Activated T-helper 1 cell treated with anti-CD3 and anti-CD28 coated beads, Interleukin-12 subunit alpha, Interleukin-12 subunit beta, Interleukin-2, Interleukin-4 antibody, amounts not matched to agents 30 ng/mL and 10 ng/mL and 1 ng/mL, durations not matched to agents 14 hours and 24 hours and 36 hours (primary cell): ENCODE measurements at regions not wholly inside any gene's neighbourhood (a gene's known extent, or its start where the extent isn't known, plus 50 kb on each side); places are given as distances from the start of the nearest gene placed in this dataset.

Source experiments
- DNase-seq: peaks from one replicate; pipeline ENCODE4 v3.0.0; 2021; ENCODE audit warnings: low spot score
- H3K27ac Mint-ChIP-seq: one replicate; pipeline ENCODE4 v1.8.0; 2021; ENCODE audit warnings: mild to moderate bottlenecking, mixed read lengths
- H3K27me3 Mint-ChIP-seq: one replicate; pipeline ENCODE4 v1.8.0; 2022; ENCODE audit warnings: mild to moderate bottlenecking, moderate library complexity, mixed read lengths; ENCODE audit not compliant: insufficient read depth
- H3K36me3 Mint-ChIP-seq: one replicate; pipeline ENCODE4 v1.8.0; 2021; ENCODE audit warnings: low read depth, mixed read lengths
- H3K4me1 Mint-ChIP-seq: one replicate; pipeline ENCODE4 v1.8.0; 2021; ENCODE audit warnings: low read depth, mixed read lengths
- H3K4me3 Mint-ChIP-seq: one replicate; pipeline ENCODE4 v1.8.0; 2021; ENCODE audit warnings: mild to moderate bottlenecking, moderate library complexity, mixed read lengths
- H3K9me3 Mint-ChIP-seq: one replicate; pipeline ENCODE4 v1.8.0; 2021; ENCODE audit warnings: mixed read lengths
- intact Hi-C: fragments of 100-400 bp; cut with micrococcal nuclease; formaldehyde crosslinking; loops from one replicate; pipeline ENCODE4 v1.15.1; 2024

DNA sequence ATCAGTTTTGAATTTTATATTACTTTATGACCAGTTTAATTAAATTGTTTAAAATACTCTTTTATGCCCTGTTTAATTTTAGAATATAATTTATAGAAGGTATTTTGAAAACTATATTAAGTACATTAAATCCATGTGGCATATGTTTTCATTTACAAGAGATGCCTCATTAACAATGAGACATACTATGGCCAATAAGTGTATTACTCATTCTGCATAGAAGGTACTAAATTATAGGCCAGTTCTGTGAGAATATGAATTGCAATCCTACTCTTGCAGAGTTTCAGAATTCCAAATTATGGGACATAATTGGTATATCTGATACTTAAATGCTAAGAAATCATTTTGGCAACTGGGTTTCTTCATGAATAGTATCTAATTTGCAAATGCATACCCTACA, 951.1 kb downstream of the FAT4 start:
- DNase-seq = no peak
- intact Hi-C loops = no loop called here
- H3K27me3 Mint-ChIP-seq = no peaks in the 10 kb centered on the region
- H3K9me3 Mint-ChIP-seq = no peaks in the 10 kb centered on the region
- H3K27ac Mint-ChIP-seq = no peak overlapping the region
- no peaks in the 10 kb centered on the region for H3K36me3 Mint-ChIP-seq
- H3K4me1 Mint-ChIP-seq = no peaks in the 10 kb centered on the region
- no peak overlapping the region for H3K4me3 Mint-ChIP-seq

DNA sequence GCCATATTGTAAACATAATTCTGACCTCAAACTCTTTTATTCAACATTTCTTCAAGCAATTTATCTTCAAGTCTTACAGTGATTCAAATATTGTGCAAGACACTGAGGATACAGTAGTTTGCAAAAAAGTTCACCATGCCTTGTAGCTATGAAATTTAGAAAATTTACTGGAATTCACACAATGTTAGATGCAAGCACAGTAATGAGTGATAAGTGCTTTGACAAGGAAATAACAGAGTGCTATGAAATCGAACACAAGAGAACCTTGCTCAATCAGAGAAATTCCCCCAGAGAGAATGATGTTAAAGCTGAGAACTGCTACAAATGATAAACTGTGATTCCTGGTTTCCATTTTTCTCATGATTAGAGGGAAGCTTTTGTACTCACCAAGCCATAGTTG, 952.9 kb downstream of the FAT4 start:
- Mint-ChIP-seq H3K4me1 (no peaks in the 10 kb centered on the region), H3K9me3 (no peaks in the 10 kb centered on the region), H3K4me3 (no peak overlapping the region), H3K36me3 (no peaks in the 10 kb centered on the region), H3K27me3 (no peaks in the 10 kb centered on the region), H3K27ac (no peak overlapping the region)
- intact Hi-C loops = no loop called here
- DNase-seq = no peak

DNA sequence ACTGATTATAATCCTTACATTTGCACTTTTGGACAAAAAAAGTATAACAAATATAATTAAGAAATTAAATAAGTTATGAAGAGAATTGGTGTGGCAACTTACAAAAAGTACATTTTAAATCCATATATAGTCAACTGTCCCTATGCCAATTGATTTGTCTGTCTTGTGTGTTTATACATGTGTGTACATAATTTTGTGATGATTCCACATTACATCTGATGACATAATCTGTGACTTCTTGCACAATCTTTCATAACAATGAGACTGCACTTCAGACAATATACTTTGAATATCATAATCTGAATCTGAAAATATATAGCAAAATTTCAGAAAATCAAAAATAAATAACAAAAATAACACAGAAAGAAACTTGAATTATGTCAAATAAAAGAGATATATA, 953.4 kb downstream of the FAT4 start:
- no peaks in the 10 kb centered on the region for H3K4me1 Mint-ChIP-seq
- no peak overlapping the region for H3K27ac Mint-ChIP-seq
- H3K27me3 Mint-ChIP-seq = no peaks in the 10 kb centered on the region
- H3K4me3 Mint-ChIP-seq = no peak overlapping the region
- no peaks in the 10 kb centered on the region for H3K9me3 Mint-ChIP-seq
- intact Hi-C loops = no loop called here
- DNase-seq = no peak
- no peaks in the 10 kb centered on the region for H3K36me3 Mint-ChIP-seq

DNA sequence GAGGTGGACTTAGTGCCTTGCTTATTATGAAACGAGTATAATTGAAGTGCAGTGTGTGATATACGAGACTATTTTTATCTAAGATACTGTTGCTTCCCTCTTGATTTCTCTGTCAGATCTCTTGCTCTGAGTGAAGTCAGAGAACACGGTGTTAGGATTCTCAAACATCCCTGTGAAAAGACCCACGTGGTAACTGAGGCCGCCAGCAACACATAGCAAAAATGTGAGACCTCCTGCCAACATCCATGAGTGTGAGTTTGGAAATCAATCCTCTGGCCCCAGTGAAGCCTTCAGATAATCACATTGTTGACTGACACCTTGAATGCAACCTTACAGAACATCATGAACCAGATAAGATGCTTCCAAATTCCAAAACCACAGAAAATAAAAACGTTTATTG, 954.4 kb downstream of the FAT4 start:
- no peaks in the 10 kb centered on the region for H3K36me3 Mint-ChIP-seq
- no peaks in the 10 kb centered on the region for H3K27me3 Mint-ChIP-seq
- H3K27ac Mint-ChIP-seq = no peak overlapping the region

DNA sequence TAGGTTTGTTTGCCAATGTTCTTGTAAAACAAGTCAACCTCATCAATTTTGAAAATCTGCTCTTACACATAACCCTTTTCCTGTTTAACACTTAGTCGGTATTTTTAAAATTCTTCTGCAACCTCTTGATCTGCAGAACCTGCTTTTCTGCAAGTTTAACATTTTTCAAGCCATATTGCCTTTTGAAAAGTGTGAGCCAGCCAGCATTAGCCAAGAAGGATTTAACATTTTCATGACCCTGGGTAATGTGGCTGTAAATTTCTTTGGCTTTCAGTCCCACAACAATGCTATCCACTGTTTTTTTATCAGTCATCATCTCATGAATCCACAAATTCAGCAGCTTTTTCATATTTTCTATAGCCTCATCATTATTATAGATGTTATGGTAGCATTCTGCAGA, 956.5 kb downstream of the FAT4 start:
- H3K27ac Mint-ChIP-seq = no peak overlapping the region
- H3K27me3 Mint-ChIP-seq = no peaks in the 10 kb centered on the region
- no peak for DNase-seq
- H3K4me3 Mint-ChIP-seq = no peak overlapping the region
- no peaks in the 10 kb centered on the region for H3K4me1 Mint-ChIP-seq
- no peaks in the 10 kb centered on the region for H3K36me3 Mint-ChIP-seq
- H3K9me3 Mint-ChIP-seq = no peaks in the 10 kb centered on the region
- intact Hi-C loops = no loop called here

More for the DNA sequence above, 954.4 kb downstream of the FAT4 start:
- Mint-ChIP-seq H3K9me3 (no peaks in the 10 kb centered on the region), H3K4me1 (no peaks in the 10 kb centered on the region), H3K4me3 (no peak overlapping the region)
- intact Hi-C loops = no loop called here
- no peak for DNase-seq

DNA sequence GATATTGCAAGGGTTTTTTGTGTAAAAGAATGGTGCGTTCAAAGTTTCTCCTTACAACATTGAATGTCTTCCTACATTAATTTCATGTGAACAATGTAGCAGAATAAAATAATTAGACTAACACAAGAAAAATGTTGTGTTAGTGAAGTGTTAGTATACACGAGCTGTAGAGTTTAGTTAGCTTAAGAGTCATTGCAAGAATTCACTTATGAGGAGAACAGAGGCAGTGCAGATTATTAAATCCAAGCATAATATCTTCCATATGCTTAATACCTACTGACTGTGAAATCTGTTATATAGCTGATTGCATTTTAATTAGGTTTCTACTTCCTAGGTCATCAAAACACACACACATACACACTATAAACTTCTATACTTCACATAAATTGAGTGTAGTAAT, 959.0 kb downstream of the FAT4 start:
- Mint-ChIP-seq H3K27me3 (no peaks in the 10 kb centered on the region), H3K27ac (no peak overlapping the region), H3K36me3 (no peaks in the 10 kb centered on the region), H3K4me3 (no peak overlapping the region), H3K9me3 (no peaks in the 10 kb centered on the region), H3K4me1 (no peaks in the 10 kb centered on the region)
- DNase-seq = no peak
- intact Hi-C loops = no loop called here

DNA sequence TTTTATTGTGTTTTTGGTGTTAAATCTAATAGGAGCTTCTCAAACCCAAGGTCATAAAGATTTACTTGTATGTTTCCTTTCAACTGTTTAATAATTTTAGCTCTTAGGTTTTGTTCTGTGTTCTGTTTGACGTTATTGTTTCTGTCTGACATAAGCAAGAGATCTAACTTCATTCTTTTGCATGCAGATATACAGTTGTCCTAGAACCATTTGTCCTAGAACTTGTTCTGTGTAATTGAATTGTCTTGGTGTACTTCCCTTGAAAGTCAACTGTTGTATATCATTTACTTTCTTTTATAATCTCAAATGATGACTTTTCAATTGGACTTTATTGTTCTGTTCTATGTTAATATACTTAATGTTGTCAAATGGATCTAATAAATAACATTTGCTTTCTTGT, 977.1 kb downstream of the FAT4 start:
- no peaks in the 10 kb centered on the region for H3K9me3 Mint-ChIP-seq
- H3K4me1 Mint-ChIP-seq = no peaks in the 10 kb centered on the region

DNA sequence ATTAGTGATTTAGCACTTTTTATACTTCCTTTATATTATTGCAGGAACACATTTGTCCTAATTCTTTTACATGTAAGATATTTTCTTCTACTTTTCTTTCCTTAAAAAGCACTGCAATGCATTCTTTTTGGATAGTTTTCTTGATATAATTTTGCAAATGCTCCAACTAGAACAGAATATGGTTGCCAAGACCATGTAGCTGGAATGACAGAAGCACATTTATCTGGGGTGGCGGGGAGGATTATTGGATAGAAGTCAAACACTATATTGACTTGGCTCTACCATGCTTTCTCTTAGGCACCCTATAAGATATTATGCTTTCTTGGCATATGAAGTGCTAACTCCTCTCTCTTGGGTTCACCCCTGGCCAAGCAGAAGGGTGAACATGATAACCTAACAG, 983.5 kb downstream of the FAT4 start:
- H3K27ac Mint-ChIP-seq = no peak overlapping the region
- DNase-seq = no peak
- H3K27me3 Mint-ChIP-seq = no peaks in the 10 kb centered on the region
- no peak overlapping the region for H3K4me3 Mint-ChIP-seq
- no peaks in the 10 kb centered on the region for H3K4me1 Mint-ChIP-seq
- intact Hi-C loops = no loop called here
- H3K36me3 Mint-ChIP-seq = no peaks in the 10 kb centered on the region
- peaks cover 19% of the 10 kb centered on the region for H3K9me3 Mint-ChIP-seq

More for the DNA sequence above, 977.1 kb downstream of the FAT4 start:
- Mint-ChIP-seq H3K27ac (no peak overlapping the region), H3K27me3 (no peaks in the 10 kb centered on the region), H3K36me3 (no peaks in the 10 kb centered on the region), H3K4me3 (no peak overlapping the region)
- intact Hi-C loops = no loop called here
- no peak for DNase-seq

DNA sequence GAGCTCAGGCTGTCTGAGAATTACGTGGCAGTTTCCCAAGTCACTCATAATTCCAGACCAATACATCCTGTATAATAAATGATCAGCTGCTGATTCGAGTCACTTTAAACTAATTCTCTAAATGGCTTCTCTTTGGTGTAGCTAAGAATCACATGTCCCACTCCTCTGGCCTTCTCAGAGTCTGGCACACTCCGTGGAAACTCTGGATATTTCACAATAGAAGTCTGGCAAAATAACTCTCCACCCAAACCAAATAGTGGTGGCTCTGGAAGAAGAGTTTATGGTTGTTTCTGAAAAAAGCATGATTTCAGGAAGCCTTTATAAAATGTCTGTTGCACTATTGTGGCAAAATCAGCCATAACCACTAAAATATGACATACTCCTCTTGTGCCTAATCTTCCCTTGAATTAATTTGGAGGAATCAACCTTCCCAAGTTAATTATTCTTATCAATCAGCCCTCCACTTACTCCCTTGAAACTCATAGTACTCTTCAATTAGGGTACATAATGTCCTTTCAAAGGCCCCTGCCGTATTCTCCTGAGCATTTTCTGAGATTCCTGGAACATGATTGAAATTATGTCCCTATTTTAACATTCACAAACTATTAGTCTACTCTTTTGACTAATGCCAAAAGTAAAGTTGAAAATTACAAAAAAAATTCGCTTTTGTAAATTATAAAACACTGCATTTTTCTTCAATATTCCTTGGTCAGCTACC, 991.6 kb downstream of the FAT4 start:
- no peak for DNase-seq
- Mint-ChIP-seq H3K4me3 (no peak overlapping the region), H3K36me3 (no peaks in the 10 kb centered on the region), H3K4me1 (no peaks in the 10 kb centered on the region), H3K9me3 (peaks cover 1% of the 10 kb centered on the region), H3K27me3 (no peaks in the 10 kb centered on the region), H3K27ac (no peak overlapping the region)
- intact Hi-C loops = no loop called here

DNA sequence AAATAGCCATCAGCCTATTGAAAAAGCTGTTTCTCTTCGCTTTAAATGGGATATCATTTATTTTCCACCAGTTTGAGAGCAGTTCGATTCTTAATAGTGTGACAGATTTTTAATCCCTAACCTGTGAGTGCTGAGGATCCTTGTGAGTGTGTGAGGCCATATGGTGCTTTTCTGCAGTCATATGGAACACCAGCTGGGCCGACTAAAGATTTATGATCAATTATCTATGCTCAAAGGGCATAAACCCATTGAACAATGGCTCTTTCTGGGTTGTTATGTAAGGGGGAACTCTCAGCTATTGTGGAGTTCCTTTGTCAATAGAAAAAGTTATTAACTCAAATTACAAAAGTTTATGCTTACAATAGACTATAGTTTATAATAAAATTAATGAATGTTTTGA, 1003.6 kb downstream of the FAT4 start:
- Mint-ChIP-seq H3K36me3 (no peaks in the 10 kb centered on the region), H3K4me3 (no peak overlapping the region), H3K9me3 (no peaks in the 10 kb centered on the region), H3K27me3 (no peaks in the 10 kb centered on the region), H3K4me1 (no peaks in the 10 kb centered on the region), H3K27ac (no peak overlapping the region)
- intact Hi-C loops = no loop called here
- no peak for DNase-seq

DNA sequence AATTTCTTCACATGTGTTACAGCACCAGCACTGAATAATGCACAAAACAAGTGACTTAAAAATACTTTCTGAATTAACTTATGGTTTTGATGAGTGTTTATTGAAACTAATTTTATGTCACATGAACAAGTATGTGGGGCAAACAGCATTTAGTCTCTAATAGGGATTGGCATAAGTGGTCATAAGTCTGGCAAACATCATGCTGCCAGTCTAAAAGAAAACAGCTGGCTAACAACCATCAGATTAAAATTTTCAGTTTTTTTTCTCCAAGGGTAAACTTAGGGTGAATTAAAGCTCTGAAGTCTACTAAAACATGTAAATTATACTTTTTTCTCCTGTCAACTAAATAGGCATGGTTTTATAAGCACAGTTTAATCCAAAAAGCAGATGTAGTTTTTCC, 1014.2 kb downstream of the FAT4 start:
- Mint-ChIP-seq H3K4me3 (no peak overlapping the region), H3K27me3 (no peaks in the 10 kb centered on the region), H3K4me1 (no peaks in the 10 kb centered on the region), H3K36me3 (no peaks in the 10 kb centered on the region), H3K9me3 (no peaks in the 10 kb centered on the region), H3K27ac (no peak overlapping the region)
- no peak for DNase-seq
- intact Hi-C loops = no loop called here

DNA sequence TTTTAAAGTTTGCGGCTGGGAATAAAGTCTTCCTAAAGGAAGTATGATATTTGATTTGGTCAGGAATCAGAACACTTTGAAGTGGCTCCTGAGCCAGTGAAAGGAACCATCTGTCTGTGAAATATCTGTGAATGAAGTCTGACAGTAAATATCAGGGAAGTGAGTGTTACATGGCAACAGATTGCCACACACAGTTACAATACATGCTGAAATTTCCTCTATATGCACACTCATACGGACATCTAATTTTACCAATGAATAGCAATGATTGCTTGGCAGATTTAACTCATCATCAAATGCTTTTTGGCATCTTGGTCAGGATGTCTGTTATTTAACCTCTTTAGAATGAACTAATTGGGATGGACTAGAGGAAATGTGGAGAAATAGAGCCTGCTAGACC, 1023.8 kb downstream of the FAT4 start:
- H3K36me3 Mint-ChIP-seq = no peaks in the 10 kb centered on the region
- intact Hi-C loops = no loop called here

DNA sequence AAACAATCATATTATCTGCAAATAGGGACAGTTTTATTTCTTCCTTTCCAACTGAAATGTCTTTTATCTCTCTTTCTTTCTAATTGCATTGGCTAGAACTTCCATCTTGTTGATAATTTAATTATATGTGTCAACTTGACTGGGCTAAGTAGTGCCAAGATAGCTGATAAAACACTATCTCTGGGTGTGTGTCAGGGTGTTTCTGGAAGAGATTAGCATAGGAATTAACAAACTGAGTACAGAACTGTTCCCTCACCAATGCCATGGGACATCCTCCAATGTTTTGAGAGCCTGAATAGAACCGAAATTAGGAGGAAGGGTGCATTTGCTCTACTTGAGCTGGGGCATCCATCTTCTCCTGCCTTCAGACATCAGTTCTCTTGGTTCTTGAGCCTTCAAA, 1027.2 kb downstream of the FAT4 start:
- Mint-ChIP-seq H3K4me3 (no peak overlapping the region), H3K9me3 (no peaks in the 10 kb centered on the region), H3K27me3 (no peaks in the 10 kb centered on the region), H3K36me3 (no peaks in the 10 kb centered on the region), H3K4me1 (no peaks in the 10 kb centered on the region), H3K27ac (no peak overlapping the region)
- intact Hi-C loops = no loop called here
- DNase-seq = no peak

More for the DNA sequence above, 1023.8 kb downstream of the FAT4 start:
- no peaks in the 10 kb centered on the region for H3K4me1 Mint-ChIP-seq
- H3K27ac Mint-ChIP-seq = no peak overlapping the region
- H3K4me3 Mint-ChIP-seq = no peak overlapping the region
- no peaks in the 10 kb centered on the region for H3K9me3 Mint-ChIP-seq
- no peaks in the 10 kb centered on the region for H3K27me3 Mint-ChIP-seq
- no peak for DNase-seq

DNA sequence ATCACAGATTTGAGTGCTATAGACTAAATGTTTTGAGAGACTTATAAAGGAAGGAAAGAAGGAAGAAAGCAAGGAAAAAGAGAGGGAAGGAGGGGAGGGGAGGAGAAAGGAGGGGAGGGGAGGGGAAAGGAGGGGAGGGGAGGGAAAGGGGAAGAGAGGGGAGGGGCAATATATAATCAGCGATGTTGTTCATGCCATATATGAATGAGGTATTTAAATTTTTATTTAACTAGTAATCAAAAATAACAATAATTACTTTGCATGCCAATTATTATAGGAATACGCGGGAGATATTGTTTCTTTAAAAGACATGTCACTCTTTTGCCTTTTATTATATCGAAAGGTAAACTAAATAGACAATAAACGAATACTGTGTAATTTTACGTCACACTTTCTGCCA, 1029.7 kb downstream of the FAT4 start:
- DNase-seq = no peak
- Mint-ChIP-seq H3K27me3 (no peaks in the 10 kb centered on the region), H3K27ac (no peak overlapping the region), H3K9me3 (no peaks in the 10 kb centered on the region), H3K36me3 (no peaks in the 10 kb centered on the region), H3K4me3 (no peak overlapping the region), H3K4me1 (no peaks in the 10 kb centered on the region)
- intact Hi-C loops = no loop called here
